GM21423 (cell line): ENCODE measurements at regions not wholly inside any gene's neighbourhood (a gene's known extent, or its start where the extent isn't known, plus 50 kb on each side); places are given as distances from the start of the nearest gene placed in this dataset.
"Not testable (repeated sequence)": the region's sequence is repeated elsewhere in the genome, so short reads cannot be mapped to it uniquely, and the experiment has no call there.

Experiments used
- ATAC-seq: cut with Tn5 transposase; IDR thresholded peaks from one replicate; pipeline ENCODE4 v1.9.1; 2021; ENCODE audit warnings: mild to moderate bottlenecking, moderate library complexity; ENCODE audit not compliant: unreplicated experiment

DNA sequence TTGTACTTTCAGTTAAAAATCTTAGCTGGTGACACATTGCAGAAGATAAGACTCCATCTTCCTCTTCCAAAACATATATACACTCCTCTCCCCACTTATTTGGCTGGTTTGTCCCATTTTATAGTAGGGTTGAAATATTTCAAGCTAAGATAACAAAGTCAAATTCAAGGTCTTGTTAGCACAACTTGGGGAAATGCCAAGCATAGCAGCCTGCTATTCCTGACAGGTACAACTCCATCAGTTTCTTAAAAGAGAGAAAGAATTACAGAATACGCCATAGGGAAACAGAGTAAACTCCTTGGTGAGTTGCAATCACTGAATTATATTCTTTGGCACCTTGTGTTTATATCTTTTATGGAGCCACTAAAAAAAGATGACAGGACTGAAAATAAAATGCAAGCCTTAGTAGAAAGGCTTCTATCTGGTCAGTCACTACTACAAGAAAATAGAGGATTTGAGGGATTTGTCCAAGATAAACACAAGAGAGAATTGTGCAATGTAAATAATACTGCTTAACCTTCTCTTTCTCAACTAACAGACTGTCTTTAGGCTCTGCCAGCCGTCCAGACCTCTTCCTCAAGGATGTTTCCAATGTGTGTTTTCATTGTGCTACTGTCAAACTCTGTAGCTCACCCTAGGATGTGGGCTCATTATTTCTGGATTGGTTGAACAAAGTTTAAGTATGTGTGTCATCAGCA lies 170.3 kb downstream of the VEGFC start:
- ATAC-seq: no peak

DNA sequence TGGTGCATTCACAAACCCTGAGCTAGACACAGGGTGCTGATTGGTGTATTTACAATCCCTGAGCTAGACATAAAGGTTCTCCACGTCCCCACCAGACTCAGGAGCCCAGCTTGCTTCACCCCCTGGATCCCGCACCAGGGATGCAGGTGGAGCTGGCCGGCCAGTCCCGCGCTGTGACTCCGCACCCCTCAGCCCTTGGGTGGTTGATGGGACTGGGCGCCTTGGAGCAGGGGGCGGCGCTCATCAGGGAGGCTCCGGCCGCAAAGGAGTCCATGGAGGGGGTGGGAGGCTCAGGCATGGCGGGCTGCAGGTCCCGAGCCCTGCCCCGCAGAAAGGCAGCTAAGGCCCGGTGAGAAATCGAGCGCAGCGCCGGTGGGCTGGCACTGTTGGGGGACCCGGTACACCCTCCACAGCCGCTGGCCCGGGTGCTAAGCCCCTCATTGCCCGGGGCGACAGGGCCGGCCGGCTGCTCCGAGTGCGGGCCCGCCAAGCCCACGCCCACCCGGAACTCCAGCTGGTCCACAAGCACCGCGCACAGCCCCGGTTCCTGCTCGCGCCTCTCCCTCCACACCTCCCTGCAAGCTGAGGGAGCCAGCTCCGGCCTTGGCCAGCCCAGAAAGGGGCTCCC lies 167.6 kb downstream of the VEGFC start:
- ATAC-seq: not testable (repeated sequence)

DNA sequence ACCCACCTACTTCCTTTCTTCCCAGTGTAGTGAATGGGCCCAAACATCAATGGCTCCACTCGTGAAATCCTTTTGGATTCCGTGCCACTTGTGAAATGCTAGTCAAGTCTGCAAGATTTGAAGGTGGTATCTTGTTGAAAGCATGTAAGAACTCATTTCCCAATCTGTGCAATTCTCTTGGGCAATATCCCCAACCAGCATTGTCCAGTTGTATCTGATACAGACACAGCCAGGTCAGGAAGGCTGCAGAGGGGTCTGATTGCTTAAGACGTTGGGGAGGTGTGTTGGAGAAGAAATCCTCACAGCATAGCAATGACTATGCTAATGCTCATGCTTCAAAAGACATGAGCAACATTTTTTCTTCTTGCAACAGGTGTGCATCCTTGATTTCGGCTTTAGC lies 164.8 kb downstream of the VEGFC start:
- ATAC-seq: no peak

DNA sequence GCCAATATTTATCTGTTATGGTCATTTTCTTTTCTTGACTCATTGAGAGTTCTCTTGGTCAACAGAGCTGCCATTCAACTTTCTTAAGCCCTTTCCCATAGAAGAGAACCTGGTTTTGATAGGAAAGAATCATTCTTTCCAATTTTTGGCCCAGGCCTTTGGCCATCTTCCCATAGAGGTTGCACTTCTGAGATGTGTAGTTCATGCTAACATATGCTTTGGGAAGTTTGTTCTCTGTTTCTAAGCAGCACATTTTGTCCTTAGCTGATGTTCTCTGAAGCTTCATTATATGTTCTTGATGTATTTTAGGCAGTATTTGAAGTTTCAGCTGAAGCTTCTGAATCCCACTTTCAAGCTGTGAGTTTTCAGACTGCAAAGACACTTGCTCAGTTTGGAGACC lies 161.1 kb downstream of the VEGFC start:
- no peak for ATAC-seq
